HG02623 (cell line): ENCODE measurements at regions not wholly inside any gene's neighbourhood (a gene's known extent, or its start where the extent isn't known, plus 50 kb on each side); places are given as distances from the start of the nearest gene placed in this dataset.

Experiments used
- ATAC-seq: cut with Tn5 transposase; IDR thresholded peaks from one replicate; pipeline ENCODE4 v1.9.1; 2021; ENCODE audit warnings: moderate library complexity; ENCODE audit not compliant: unreplicated experiment

DNA sequence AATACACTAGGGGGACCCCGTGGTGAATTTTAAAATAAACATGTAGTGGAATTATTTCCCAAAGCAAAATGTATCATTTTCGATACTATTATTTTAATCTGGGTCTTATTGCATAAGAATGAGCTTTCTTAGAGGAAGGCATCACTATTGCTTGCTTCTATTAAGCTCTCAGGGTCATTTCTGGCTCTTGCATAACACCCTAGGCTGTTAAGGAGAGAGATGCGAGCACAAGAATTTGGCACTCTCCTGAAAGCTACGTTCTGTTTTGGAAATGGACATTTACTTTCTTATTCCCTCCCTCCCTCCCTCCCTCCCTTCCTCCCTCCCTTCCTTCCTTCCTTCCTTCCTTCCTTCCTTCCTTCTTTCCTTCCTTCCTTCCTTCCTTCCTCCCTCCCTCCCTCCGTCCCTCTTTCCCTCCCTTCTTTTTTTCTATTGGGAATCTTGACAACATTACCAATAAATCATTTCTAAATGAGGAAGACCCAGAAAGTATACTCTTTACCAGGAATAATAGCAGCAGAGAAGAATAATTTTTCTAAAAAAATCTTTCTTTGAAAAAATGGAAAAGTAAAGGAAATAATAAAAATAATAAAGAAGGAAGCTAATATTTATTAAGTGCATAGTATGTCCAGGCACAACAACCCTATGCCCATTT is 83.6 kb upstream of the BDNF start:
- no peak for ATAC-seq

DNA sequence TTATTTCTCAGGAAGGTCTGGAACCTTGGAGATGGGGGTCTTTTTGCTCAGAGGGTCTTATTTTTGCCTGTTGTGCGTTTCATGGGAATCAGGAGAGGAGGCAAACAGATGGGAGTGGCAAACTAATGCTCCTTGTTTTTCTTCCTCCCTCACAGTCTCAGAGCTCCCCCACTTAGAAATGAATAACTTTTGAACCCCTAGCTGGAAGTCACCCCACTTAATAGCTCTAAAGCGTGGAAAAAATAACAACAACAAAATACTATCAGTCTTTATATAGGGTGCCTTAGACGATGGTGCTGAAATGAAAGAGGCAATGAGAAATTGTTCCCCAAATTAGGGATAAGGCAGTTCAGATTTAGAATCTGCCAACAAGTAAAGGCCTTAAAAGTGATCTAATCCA is 76.8 kb upstream of the BDNF start:
- no peak for ATAC-seq

DNA sequence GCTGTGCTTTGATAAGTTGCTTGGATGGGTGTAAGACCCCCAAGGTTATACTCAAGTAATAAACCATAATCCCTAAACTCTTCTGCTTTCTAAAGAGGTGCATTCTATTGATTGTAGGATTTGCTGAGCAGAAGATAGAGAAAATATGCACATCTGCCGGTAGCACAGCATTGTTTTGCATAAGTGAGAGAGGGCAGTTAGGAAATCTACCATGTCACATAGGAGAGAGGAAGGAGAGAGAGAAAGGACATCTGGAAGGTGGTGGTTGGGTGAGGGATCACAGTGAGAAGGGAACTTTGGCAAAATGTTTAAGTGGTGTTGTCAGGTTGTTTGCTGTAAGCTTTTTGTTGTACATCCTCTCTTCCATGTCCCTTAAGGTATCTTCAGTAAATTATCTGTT is 73.6 kb upstream of the BDNF start:
- no peak for ATAC-seq

DNA sequence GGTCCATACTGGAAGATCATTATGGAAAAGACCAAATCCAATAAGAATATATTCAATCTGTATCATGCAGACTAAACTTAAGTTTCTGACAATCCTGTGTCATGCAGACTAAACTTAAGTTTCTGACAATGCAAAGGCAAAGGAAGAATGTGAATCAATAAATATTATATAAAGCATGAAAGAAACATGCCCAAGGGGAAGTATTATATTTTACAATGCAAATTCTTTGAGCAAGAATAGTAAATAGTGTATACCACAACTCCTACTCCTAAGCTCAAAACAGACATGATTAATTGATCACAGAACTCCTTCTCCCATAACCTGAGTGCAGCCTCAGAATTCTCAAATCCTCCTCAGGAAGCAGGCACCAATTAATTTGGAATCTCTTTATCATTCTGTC is 71.3 kb upstream of the BDNF start:
- ATAC-seq: no peak

DNA sequence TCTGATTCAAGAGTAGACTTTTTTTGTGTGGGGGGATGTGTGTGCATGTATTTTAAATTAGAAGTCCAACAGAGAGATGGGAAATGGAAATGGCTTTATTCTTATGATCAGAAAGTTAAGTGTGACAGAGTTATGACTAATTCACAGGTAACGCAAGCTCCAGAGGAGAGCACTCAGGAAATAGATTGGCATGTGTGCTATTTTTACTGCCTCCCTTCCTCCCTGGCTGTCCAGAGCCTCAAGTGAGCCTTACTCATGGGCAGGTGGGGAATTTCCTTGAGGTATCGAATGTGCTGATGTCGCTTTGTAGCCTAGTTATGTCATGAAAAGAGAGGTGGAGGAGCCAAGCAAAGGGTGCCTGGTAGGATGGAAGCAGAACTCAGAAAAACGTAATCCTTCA is 70.3 kb upstream of the BDNF start:
- no peak for ATAC-seq

DNA sequence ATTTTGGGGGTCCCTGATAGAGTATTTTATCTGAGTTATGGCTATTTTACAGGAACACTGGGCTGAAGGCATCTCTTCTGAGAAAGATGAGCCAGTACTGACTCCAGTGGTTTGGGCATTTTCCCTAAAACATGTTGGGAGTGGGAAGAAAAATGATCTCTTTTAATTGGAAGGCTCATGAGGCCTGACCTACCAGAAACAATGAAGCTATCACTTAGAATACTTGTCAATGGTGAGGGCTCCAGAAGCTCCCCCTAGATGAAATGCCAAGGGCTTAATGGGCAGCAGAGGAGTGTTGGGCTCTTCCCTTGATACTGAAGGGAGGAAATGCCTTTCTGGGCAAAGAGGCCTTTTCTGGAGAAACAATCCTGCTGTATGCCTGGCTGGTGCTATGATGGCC is 63.5 kb upstream of the BDNF start:
- ATAC-seq: no peak

DNA sequence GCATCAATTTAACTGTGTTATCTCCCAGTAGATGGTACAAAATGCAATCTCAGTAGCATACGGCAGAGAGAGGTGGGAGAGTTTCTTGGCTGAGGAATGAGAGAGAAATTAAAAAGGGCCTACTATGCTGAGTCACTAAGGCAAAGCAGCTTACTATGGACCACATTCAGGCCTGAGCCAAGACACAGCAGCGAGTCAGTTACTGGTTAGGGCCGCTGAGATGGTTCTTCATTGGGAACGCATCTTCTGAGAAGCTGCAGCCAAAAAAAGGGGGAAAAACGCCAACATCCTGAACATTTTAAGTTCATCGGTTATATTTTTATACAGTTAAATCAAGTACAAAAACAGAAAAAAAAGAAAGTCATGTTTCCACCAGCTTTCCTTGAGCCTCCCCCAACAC is 61.1 kb upstream of the BDNF start:
- ATAC-seq: no peak

DNA sequence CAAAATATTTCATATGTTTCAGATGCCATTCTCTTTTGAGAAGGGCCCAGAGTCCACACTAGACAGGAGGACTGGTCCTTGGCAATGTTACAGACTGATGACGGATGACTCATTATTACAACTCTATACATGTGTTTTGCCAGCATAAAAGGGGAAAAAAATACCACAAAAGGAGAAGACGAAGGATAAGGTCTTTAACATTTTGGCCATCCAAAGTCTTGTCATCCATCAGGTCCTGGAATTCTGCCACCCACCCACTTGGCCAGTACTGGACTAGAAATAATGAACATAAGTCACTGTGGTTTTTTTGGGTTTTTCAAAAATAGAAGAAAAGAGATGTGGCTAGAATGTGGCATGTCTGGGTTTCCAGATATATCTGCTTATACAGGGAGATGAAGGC is 57.7 kb upstream of the BDNF start:
- ATAC-seq: no peak

DNA sequence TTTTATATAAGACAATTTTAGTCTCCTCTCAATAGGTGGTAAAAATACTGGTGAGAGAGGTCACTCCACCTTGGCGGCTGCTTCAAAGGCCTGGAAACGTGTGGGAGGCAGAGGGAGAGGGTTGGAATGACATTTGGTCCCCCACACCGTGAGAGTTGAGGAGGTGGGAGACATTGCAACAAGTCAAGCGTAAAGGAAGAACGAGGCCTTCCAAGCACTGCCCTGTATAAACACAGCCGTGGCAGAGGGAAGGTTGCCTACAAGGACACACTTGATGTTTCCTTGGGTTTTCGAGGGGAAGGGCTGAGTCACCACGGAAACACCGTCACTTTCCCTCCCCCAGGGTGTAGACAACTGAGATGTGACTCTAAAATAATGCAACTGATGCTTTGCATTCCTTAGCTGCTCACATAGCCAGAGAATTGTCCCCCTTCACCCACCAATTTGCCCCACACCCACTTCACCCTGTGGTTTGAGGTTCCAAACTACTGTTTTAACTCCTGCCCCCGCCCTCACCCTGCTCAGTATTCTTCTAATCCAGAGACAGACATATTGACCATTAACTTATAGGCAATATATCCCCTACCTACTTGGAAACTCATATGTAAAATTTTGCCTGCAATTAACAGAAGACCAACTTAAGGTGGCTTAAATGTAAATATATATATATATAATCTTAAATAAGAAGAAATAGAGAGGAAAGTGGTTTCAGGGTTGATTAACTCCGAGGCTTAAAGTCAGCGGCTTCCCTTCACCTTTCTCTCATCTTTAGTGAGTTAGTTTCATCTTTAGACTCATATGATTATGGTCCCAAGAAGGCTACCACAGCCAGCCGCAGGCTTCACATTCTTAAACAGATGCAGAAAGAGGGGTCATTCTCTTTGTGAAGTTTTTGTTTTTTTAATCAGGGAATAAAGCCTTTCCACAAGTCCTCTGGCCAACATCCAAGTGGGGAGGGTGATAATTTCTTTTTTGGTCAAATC is 54.1 kb upstream of the BDNF start:
- no peak for ATAC-seq
